A673 (cell line): ENCODE measurements at regions not wholly inside any gene's neighbourhood (a gene's known extent, or its start where the extent isn't known, plus 50 kb on each side); places are given as distances from the start of the nearest gene placed in this dataset.

Source experiments
- EZH2 ChIP-seq: fragments of 200-600 bp; sonication (generic); IDR thresholded peaks from 2 replicates; pipeline ENCODE4 v1.6.1; 2017; ENCODE audit warnings: borderline replicate concordance, low read depth, mild to moderate bottlenecking, mixed read lengths, antibody characterized with exemption, low read length; ENCODE audit not compliant: poor library complexity, severe bottlenecking
- TF ChIP-seq, protein P1 (sequence below): fragments of 300-800, 200-600 bp; sonication (generic); conservative IDR thresholded peaks from 2 replicates; pipeline ENCODE4 v1.5.1; 2017; ENCODE audit warnings: low read depth, mild to moderate bottlenecking, antibody characterized with exemption, low read length, moderate library complexity, mixed read lengths

DNA sequence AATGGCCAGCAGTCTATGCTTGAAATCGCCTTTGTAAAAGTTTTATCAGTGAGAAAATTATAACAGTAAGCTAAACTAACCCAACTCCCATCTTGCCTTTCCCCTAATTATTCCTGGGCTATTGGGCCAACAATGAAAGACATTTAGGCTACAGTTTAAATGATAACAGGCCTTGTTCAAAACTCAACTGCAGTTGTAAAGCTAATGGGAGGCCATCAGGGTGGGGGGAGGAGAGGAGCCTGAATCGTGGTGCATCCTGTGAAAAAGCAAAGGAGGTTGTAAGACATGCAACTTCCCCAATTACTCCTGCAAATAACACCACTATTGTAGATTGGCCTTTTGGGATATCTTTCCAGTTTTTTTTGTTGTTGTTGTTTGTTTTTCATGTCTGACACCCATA, 53.8 kb downstream of the ACTL7B start:
- TF ChIP-seq, protein P1, sequence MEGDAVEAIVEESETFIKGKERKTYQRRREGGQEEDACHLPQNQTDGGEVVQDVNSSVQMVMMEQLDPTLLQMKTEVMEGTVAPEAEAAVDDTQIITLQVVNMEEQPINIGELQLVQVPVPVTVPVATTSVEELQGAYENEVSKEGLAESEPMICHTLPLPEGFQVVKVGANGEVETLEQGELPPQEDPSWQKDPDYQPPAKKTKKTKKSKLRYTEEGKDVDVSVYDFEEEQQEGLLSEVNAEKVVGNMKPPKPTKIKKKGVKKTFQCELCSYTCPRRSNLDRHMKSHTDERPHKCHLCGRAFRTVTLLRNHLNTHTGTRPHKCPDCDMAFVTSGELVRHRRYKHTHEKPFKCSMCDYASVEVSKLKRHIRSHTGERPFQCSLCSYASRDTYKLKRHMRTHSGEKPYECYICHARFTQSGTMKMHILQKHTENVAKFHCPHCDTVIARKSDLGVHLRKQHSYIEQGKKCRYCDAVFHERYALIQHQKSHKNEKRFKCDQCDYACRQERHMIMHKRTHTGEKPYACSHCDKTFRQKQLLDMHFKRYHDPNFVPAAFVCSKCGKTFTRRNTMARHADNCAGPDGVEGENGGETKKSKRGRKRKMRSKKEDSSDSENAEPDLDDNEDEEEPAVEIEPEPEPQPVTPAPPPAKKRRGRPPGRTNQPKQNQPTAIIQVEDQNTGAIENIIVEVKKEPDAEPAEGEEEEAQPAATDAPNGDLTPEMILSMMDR = no peak
- no peak for TF ChIP-seq EZH2
